HEK293 (cell line): ENCODE measurements at regions not wholly inside any gene's neighbourhood (a gene's known extent, or its start where the extent isn't known, plus 50 kb on each side); places are given as distances from the start of the nearest gene placed in this dataset.

Experiments used
- CTCF ChIP-seq: fragments of 450-650 bp; formaldehyde crosslinking; IDR thresholded peaks from 2 replicates; pipeline ENCODE4 v1.5.1; 2016; ENCODE audit warnings: missing biosample characterization, missing genetic modification characterization
- HIC1 ChIP-seq: fragments of 450-650 bp; formaldehyde crosslinking; IDR thresholded peaks from 2 replicates; pipeline ENCODE4 v1.5.1; 2016; ENCODE audit warnings: missing biosample characterization, missing genetic modification characterization
- ZNF138 ChIP-seq: fragments of 450-650 bp; formaldehyde crosslinking; IDR thresholded peaks from 2 replicates; pipeline ENCODE4 v1.5.1; 2016; ENCODE audit warnings: missing biosample characterization, missing genetic modification characterization, borderline replicate concordance
- ZNF24 ChIP-seq: fragments of 450-650 bp; formaldehyde crosslinking; IDR thresholded peaks from 2 replicates; pipeline ENCODE4 v1.5.1; 2016; ENCODE audit warnings: missing biosample characterization, missing genetic modification characterization
- ZNF560 ChIP-seq: fragments of 450-650 bp; formaldehyde crosslinking; IDR thresholded peaks from 2 replicates; pipeline ENCODE4 v1.5.1; 2017; ENCODE audit warnings: missing biosample characterization, missing genetic modification characterization, borderline replicate concordance
- ZNF843 ChIP-seq: fragments of 450-650 bp; formaldehyde crosslinking; IDR thresholded peaks from 2 replicates; pipeline ENCODE4 v1.5.1; 2016; ENCODE audit warnings: missing biosample characterization, missing genetic modification characterization

DNA sequence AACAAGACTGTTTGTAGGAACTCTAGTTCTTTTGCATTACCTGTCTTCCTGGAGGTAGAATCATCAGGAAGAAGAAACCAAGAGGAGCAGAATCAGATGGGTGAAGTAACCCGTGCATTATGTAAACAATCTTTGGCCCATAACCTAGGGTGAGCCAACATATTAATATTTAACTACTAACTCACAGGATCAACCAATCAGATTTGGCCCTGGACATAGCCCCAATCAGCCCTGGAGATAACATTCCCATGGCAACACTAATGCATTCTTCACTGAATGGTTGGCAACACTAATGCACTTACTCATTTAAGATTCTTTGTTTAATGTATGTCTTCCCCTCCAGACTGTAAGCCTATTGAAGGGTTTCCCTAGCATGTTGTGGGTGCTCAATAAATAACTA, 72.0 kb upstream of the CTAGE1 start:
- TF ChIP-seq HIC1 (tag by site-specific recombination) (no peak), ZNF560 (no peak), CTCF (no peak), ZNF843 (tag by site-specific recombination) (no peak), ZNF24 (tag by site-specific recombination) (no peak), ZNF138 (tag by site-specific recombination) (no peak)
